Right cardiac atrium (tissue), 5 donors: ENCODE measurements at regions not wholly inside any gene's neighbourhood (a gene's known extent, or its start where the extent isn't known, plus 50 kb on each side); places are given as distances from the start of the nearest gene placed in this dataset.

ENCODE experiments used
- ATAC-seq, 2 donors: fragments of 200-7000 bp; cut with Tn5 transposase; one replicate each; pipeline versions ENCODE4 v1.8.0 to v1.9.1; 2020; ENCODE audit warnings: moderate library complexity in 2 of 2, mild to moderate bottlenecking in 1 of 2
- DNase-seq, 3 donors: peaks; one replicate each; pipeline ENCODE4 v3.0.0-alpha.2; 2020
- H3K27ac ChIP-seq: one replicate; pipeline ENCODE4 v1.5.1; 2013; ENCODE audit warnings: mild to moderate bottlenecking, low read length, control low read depth, moderate library complexity
- H3K27me3 ChIP-seq: one replicate; pipeline ENCODE4 v1.6.1; 2013; ENCODE audit not compliant: control insufficient read depth, insufficient read depth
- H3K4me1 ChIP-seq: one replicate; pipeline ENCODE4 v1.6.1; 2013; ENCODE audit warnings: low read length; ENCODE audit not compliant: control insufficient read depth, insufficient read depth
- H3K4me3 ChIP-seq: one replicate; pipeline ENCODE4 v1.5.1; 2013; ENCODE audit warnings: low read length, control low read depth
- H3K9me3 ChIP-seq: one replicate; pipeline ENCODE4 v1.6.1; 2013; ENCODE audit warnings: low read length; ENCODE audit not compliant: control insufficient read depth
- WGBS: extraction: QIAGEN DNeasy Blood & Tissue Kit; methylation state at CpG from one replicate; pipeline ENCODE4 v1.1.7; 2013; 5-methylcytosine and 5-hydroxymethylcytosine counted together
- intact Hi-C, 4 donors: fragments of 100-400 bp; cut with DNase I; formaldehyde crosslinking; loops; one replicate each; pipeline versions ENCODE4 v1.11.0 to v1.14.0; 2022 to 2023
- donor health status: healthy with polysubstance abuse.
- donor health status: DM: no; HTN: yes; CAD: no.
- donor health status: DM: no; HTN: no; CAD: no.
- donor health status: DM: no; HTN: yes; CAD: no; lungs with severe emphysema.
- donor health status: DM: yes; HTN: yes; CAD: no.

- intact Hi-C loops = no loop called here
- 63% methylated on average over 2 of the region's 2 CpGs for WGBS
- no peak overlapping the region for H3K27ac ChIP-seq
- peaks cover 3% of the 10 kb centered on the region for H3K4me1 ChIP-seq
- H3K27me3 ChIP-seq = no peaks in the 10 kb centered on the region
- no peak for DNase-seq
- H3K4me3 ChIP-seq = no peak overlapping the region
- H3K9me3 ChIP-seq = no peaks in the 10 kb centered on the region
- no peak for ATAC-seq
Observed at GRCh38 chr5:111976705-111977435, 219.9 kb upstream of the NREP start.

GRCh38 chr5:111975133-111975532, 218.1 kb upstream of the NREP start:
- no peak for DNase-seq
- Histone ChIP-seq H3K4me1 (peaks cover 3% of the 10 kb centered on the region), H3K9me3 (no peaks in the 10 kb centered on the region), H3K27ac (no peak overlapping the region), H3K4me3 (no peak overlapping the region), H3K27me3 (no peaks in the 10 kb centered on the region)
- peak in 1 of 2 donors; percentile 19 for ATAC-seq
- intact Hi-C loops = no loop called here
- WGBS = 48% methylated on average over 5 of the region's 5 CpGs

DNA sequence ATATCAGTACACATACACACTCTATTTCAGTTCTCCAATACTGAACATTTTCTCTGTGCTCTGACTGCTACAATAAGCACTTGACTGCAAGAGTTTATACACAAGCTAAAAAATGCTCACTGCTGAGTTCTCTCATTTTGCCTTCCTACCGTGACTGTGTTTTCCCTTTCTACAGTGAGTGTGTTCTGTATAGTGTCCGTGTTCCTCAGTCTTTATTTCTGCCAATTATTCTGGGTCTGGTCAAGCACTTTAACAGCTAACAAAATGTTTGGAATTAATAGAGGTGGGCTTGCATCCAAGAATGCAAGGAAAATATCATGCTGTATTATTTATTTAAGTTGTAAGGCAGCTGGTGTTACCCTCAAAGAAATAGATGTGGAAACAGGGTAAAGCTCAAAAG, 217.0 kb upstream of the NREP start:
- no peak for ATAC-seq

GRCh38 chr5:111972548-111972947, 215.6 kb upstream of the NREP start:
- Histone ChIP-seq H3K9me3 (no peaks in the 10 kb centered on the region), H3K27ac (no peak overlapping the region), H3K4me3 (no peak overlapping the region), H3K27me3 (no peaks in the 10 kb centered on the region), H3K4me1 (peaks cover 7% of the 10 kb centered on the region)
- intact Hi-C loops = no loop called here
- DNase-seq (peak in 1 of 3 donors; percentile 16), ATAC-seq (no peak)
- WGBS = 93% methylated on average over 2 of the region's 2 CpGs

More for the DNA sequence above, 217.0 kb upstream of the NREP start:
- Histone ChIP-seq H3K27ac (no peak overlapping the region), H3K4me3 (no peak overlapping the region), H3K9me3 (no peaks in the 10 kb centered on the region), H3K27me3 (no peaks in the 10 kb centered on the region), H3K4me1 (peaks cover 3% of the 10 kb centered on the region)
- 32% methylated on average over 2 of the region's 2 CpGs for WGBS
- DNase-seq = no peak
- intact Hi-C loops = no loop called here

DNA sequence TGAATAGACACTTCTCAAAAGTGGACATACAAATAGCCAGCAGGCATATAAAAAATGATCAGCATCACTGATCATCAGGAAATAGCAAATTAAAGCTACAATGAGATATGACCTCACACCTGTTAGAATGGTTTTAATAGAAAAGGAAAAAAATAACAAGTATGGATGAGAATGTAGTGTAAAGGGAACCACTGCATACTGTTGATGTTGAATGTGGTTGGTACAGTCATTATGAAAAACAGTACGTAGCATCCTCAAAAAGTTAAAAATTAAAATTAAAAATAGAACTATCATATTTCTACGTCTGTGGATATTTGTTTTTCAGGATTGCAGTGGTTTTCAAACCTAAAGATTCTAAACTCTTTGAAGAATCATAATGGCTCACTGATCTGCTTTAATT, 215.1 kb upstream of the NREP start:
- H3K9me3 ChIP-seq = no peaks in the 10 kb centered on the region
- DNase-seq = no peak
- intact Hi-C loops = no loop called here
- ATAC-seq = no peak
- peaks cover 7% of the 10 kb centered on the region for H3K4me1 ChIP-seq
- 92% methylated on average over 2 of the region's 2 CpGs for WGBS
- H3K4me3 ChIP-seq = no peak overlapping the region
- no peaks in the 10 kb centered on the region for H3K27me3 ChIP-seq
- H3K27ac ChIP-seq = no peak overlapping the region

GRCh38 chr5:111968459-111968858, 211.5 kb upstream of the NREP start:
- peak; percentile 26 to 63 for ATAC-seq
- intact Hi-C loops = no loop called here

GRCh38 chr5:111967463-111967862, 210.5 kb upstream of the NREP start:
- ATAC-seq (no peak), DNase-seq (no peak)
- H3K27ac ChIP-seq = no peak overlapping the region
- no peaks in the 10 kb centered on the region for H3K27me3 ChIP-seq
- no peak overlapping the region for H3K4me3 ChIP-seq
- 97% methylated on average over 8 of the region's 8 CpGs for WGBS
- no peaks in the 10 kb centered on the region for H3K9me3 ChIP-seq
- H3K4me1 ChIP-seq = peaks cover 4% of the 10 kb centered on the region
- intact Hi-C loops = no loop called here

More at GRCh38 chr5:111968459-111968858, 211.5 kb upstream of the NREP start:
- DNase-seq = no peak
- no peak overlapping the region for H3K27ac ChIP-seq
- H3K9me3 ChIP-seq = no peaks in the 10 kb centered on the region
- no peak overlapping the region for H3K4me3 ChIP-seq
- no peaks in the 10 kb centered on the region for H3K27me3 ChIP-seq
- H3K4me1 ChIP-seq = peaks cover 4% of the 10 kb centered on the region
- WGBS = 24% methylated on average over 1 of the region's 1 CpG

- intact Hi-C loops = no loop called here
- Histone ChIP-seq H3K9me3 (no peaks in the 10 kb centered on the region), H3K4me1 (peaks cover 4% of the 10 kb centered on the region), H3K4me3 (no peak overlapping the region), H3K27ac (no peak overlapping the region), H3K27me3 (no peaks in the 10 kb centered on the region)
- no peak for DNase-seq
- no peak for ATAC-seq
Observed at GRCh38 chr5:111966290-111966689, 209.3 kb upstream of the NREP start.

- intact Hi-C loops = no loop called here
- no peak for DNase-seq
- Histone ChIP-seq H3K27me3 (no peaks in the 10 kb centered on the region), H3K4me3 (no peak overlapping the region), H3K27ac (no peak overlapping the region), H3K4me1 (peaks cover 5% of the 10 kb centered on the region), H3K9me3 (no peaks in the 10 kb centered on the region)
- no peak for ATAC-seq
Observed at GRCh38 chr5:111963555-111963954, 206.6 kb upstream of the NREP start.

- 95% methylated on average over 9 of the region's 9 CpGs for WGBS
- Histone ChIP-seq H3K4me3 (no peak overlapping the region), H3K27me3 (no peaks in the 10 kb centered on the region), H3K9me3 (no peaks in the 10 kb centered on the region), H3K27ac (no peak overlapping the region), H3K4me1 (peaks cover 3% of the 10 kb centered on the region)
- ATAC-seq = no peak
- peak in 2 of 3 donors; percentile 17 to 28 for DNase-seq
- intact Hi-C loops = no loop called here
Observed at GRCh38 chr5:111962906-111963305, 205.9 kb upstream of the NREP start.

- no peak for ATAC-seq
- WGBS = 20% methylated on average over 1 of the region's 1 CpG
Observed at GRCh38 chr5:111961862-111962261, 204.9 kb upstream of the NREP start.

More at GRCh38 chr5:111961862-111962261, 204.9 kb upstream of the NREP start:
- Histone ChIP-seq H3K9me3 (no peaks in the 10 kb centered on the region), H3K4me1 (peaks cover 3% of the 10 kb centered on the region), H3K4me3 (no peak overlapping the region), H3K27ac (no peak overlapping the region), H3K27me3 (no peaks in the 10 kb centered on the region)
- peak in 1 of 3 donors; percentile 9 for DNase-seq
- intact Hi-C loops = no loop called here
